B cell (primary cell): ENCODE measurements at regions not wholly inside any gene's neighbourhood (a gene's known extent, or its start where the extent isn't known, plus 50 kb on each side); places are given as distances from the start of the nearest gene placed in this dataset.

Experiments
- ATAC-seq: fragments of 200-7000 bp; cut with Tn5 transposase; one replicate; pipeline ENCODE4 v1.10.0; 2021; ENCODE audit warnings: low read depth, mild to moderate bottlenecking, moderate number of reproducible peaks, moderate library complexity
- CTCF ChIA-PET: fragments of 350-600 bp; sonication (Branson Sonifier 250); formaldehyde crosslinking; loops from one replicate; lab custom pipeline; 2021; ENCODE audit warnings: antibody characterized with exemption, inconsistent platforms; lab: Charles Lee
- POLR2A ChIA-PET: fragments of 350-600 bp; sonication (Branson Sonifier 250); formaldehyde crosslinking; loops from one replicate; lab custom pipeline; 2021; ENCODE audit warnings: antibody characterized with exemption; lab: Charles Lee
- DNase-seq: peaks from one replicate; pipeline ENCODE4 v3.0.0; 2013
- H2AFZ ChIP-seq: 2 replicates; pipeline ENCODE4 v1.6.1; 2012; ENCODE audit warnings: mild to moderate bottlenecking, low read depth, low read length; ENCODE audit not compliant: insufficient read depth, poor library complexity, severe bottlenecking
- H3K27ac ChIP-seq, 2 donors: 1 replicate in 1 of 2; 2 replicates in 1 of 2; pipeline ENCODE4 v1.5.1; 2012 to 2013; ENCODE audit warnings: low read length in 2 of 2, mild to moderate bottlenecking in 2 of 2, moderate library complexity in 1 of 2
- H3K27me3 ChIP-seq, 4 experiments: fragments of 200-600 bp in 1 of 4; sonication (generic) in 1 of 4; replicated peaks in 1 of 4; 1 replicate in 2 of 4; 2 replicates in 2 of 4; pipeline versions ENCODE4 v1.6.1 to v1.7.0; 2013 to 2016; ENCODE audit warnings: low read length in 3 of 4, mild to moderate bottlenecking in 2 of 4, mixed read lengths in 1 of 4, moderate library complexity in 1 of 4; ENCODE audit not compliant: insufficient read depth in 4 of 4, control insufficient read depth in 3 of 4; ENCODE audit errors: control extremely low read depth in 1 of 4
- H3K36me3 ChIP-seq, 2 experiments: replicated peaks in 1 of 2; 1 replicate in 1 of 2; 2 replicates in 1 of 2; pipeline versions ENCODE4 v1.6.1 to v1.7.1; 2013; ENCODE audit warnings: low read length in 1 of 2; ENCODE audit not compliant: insufficient read depth in 2 of 2, control insufficient read depth in 1 of 2; ENCODE audit errors: control extremely low read depth in 1 of 2, extremely low read depth in 1 of 2
- H3K4me1 ChIP-seq, 2 donors: fragments of 200-600 bp in 1 of 2; sonication (generic) in 1 of 2; 1 replicate in 1 of 2; 2 replicates in 1 of 2; pipeline versions ENCODE4 v1.5.1 to v1.6.1; 2013 to 2017; ENCODE audit warnings: low read length in 2 of 2; ENCODE audit not compliant: control insufficient read depth in 2 of 2, insufficient read depth in 2 of 2
- H3K4me2 ChIP-seq: replicated peaks from 2 replicates; pipeline ENCODE3; 2012; ENCODE audit warnings: mild to moderate bottlenecking, low read depth, low read length; ENCODE audit not compliant: poor library complexity, severe bottlenecking
- H3K4me3 ChIP-seq, 5 experiments: fragments of 200-600 bp in 1 of 5; sonication (generic) in 1 of 5; 1 replicate in 3 of 5; 2 replicates in 2 of 5; pipeline versions ENCODE4 v1.5.1 to v1.7.0; 2011 to 2016; ENCODE audit warnings: low read length in 4 of 5, mild to moderate bottlenecking in 4 of 5, low read depth in 2 of 5, control low read depth in 1 of 5, moderate library complexity in 1 of 5; ENCODE audit not compliant: insufficient read depth in 1 of 5; ENCODE audit errors: control extremely low read depth in 1 of 5, extremely low read depth in 1 of 5
- H3K79me2 ChIP-seq: fragments of 200-600 bp; sonication (generic); one replicate; pipeline ENCODE4 v1.6.0; 2016; ENCODE audit warnings: low read length; ENCODE audit not compliant: control insufficient read depth, insufficient read depth
- H3K9ac ChIP-seq: fragments of 200-600 bp; sonication (generic); 2 replicates; pipeline ENCODE4 v1.6.1; 2017; ENCODE audit warnings: mild to moderate bottlenecking, low read length, moderate library complexity
- H3K9me3 ChIP-seq, 3 donors: one replicate each; pipeline versions ENCODE4 v1.6.1 to v1.7.1; 2013; ENCODE audit warnings: low read length in 2 of 3; ENCODE audit not compliant: control insufficient read depth in 2 of 3, insufficient read depth in 1 of 3; ENCODE audit errors: control extremely low read depth in 1 of 3
- H4K20me1 ChIP-seq: 2 replicates; pipeline ENCODE4 v1.6.0; 2012; ENCODE audit warnings: mild to moderate bottlenecking, low read length; ENCODE audit not compliant: insufficient read depth, control insufficient read depth, poor library complexity, severe bottlenecking
- H3K27ac Mint-ChIP-seq: one replicate; pipeline ENCODE4 v1.8.0; 2021; ENCODE audit warnings: mixed read lengths
- H3K27me3 Mint-ChIP-seq: one replicate; pipeline ENCODE4 v1.8.0; 2021; ENCODE audit warnings: mixed read lengths
- H3K4me1 Mint-ChIP-seq: one replicate; pipeline ENCODE4 v1.8.0; 2021; ENCODE audit warnings: mixed read lengths
- H3K4me3 Mint-ChIP-seq: one replicate; pipeline ENCODE4 v1.8.0; 2021; ENCODE audit warnings: mixed read lengths
- H3K9me3 Mint-ChIP-seq: one replicate; pipeline ENCODE4 v1.8.0; 2022; ENCODE audit warnings: mixed read lengths; ENCODE audit not compliant: insufficient read depth
- EZH2 ChIP-seq: IDR thresholded peaks from 2 replicates; pipeline ENCODE4 v1.6.1; 2012; ENCODE audit warnings: borderline replicate concordance, low read depth, mild to moderate bottlenecking, moderate library complexity, low read length; ENCODE audit not compliant: insufficient read depth, poor library complexity, severe bottlenecking
- WGBS: methylation state at CpG from one replicate; pipeline ENCODE4 v1.1.5; 2013; ENCODE audit warnings: missing lambda C conversion rate; ENCODE audit not compliant: insufficient coverage; 5-methylcytosine and 5-hydroxymethylcytosine counted together
- intact Hi-C: fragments of 100-400 bp; cut with micrococcal nuclease; formaldehyde crosslinking; loops from one replicate; pipeline ENCODE4 v1.10.0; 2022
- TF ChIP-seq, protein P1 (sequence below): fragments of 200-600 bp; IDR thresholded peaks from one replicate; pipeline ENCODE4 v1.8.0; 2022; ENCODE audit warnings: antibody characterized with exemption, mild to moderate bottlenecking

- no peaks in the 10 kb centered on the region for H3K36me3 ChIP-seq
- H3K27me3 Mint-ChIP-seq, result peaks cover 9% of the 10 kb centered on the region
- ChIA-PET CTCF (no interaction called here), POLR2A (no interaction called here)
- H3K4me1 ChIP-seq, result no peaks in the 10 kb centered on the region
- no peak overlapping the region for H2AFZ ChIP-seq
- H3K27me3 ChIP-seq, result no peaks in the 10 kb centered on the region
- H3K27ac ChIP-seq, result no peak overlapping the region
- H3K4me1 Mint-ChIP-seq, result no peaks in the 10 kb centered on the region
- H3K27ac Mint-ChIP-seq, result no peak overlapping the region
- no peak overlapping the region for H3K9ac ChIP-seq
- H4K20me1 ChIP-seq, result no peaks in the 10 kb centered on the region
- intact Hi-C loops, result no loop called here
- WGBS, result 86% methylated on average over 9 of the region's 14 CpGs
- no peak overlapping the region for H3K4me3 ChIP-seq
- H3K4me2 ChIP-seq, result no peak overlapping the region
- H3K9me3 Mint-ChIP-seq, result no peaks in the 10 kb centered on the region
- no peak for ATAC-seq
- H3K4me3 Mint-ChIP-seq, result no peak overlapping the region
- H3K79me2 ChIP-seq, result no peaks in the 10 kb centered on the region
- no peak for TF ChIP-seq EZH2
- TF ChIP-seq, protein P1, sequence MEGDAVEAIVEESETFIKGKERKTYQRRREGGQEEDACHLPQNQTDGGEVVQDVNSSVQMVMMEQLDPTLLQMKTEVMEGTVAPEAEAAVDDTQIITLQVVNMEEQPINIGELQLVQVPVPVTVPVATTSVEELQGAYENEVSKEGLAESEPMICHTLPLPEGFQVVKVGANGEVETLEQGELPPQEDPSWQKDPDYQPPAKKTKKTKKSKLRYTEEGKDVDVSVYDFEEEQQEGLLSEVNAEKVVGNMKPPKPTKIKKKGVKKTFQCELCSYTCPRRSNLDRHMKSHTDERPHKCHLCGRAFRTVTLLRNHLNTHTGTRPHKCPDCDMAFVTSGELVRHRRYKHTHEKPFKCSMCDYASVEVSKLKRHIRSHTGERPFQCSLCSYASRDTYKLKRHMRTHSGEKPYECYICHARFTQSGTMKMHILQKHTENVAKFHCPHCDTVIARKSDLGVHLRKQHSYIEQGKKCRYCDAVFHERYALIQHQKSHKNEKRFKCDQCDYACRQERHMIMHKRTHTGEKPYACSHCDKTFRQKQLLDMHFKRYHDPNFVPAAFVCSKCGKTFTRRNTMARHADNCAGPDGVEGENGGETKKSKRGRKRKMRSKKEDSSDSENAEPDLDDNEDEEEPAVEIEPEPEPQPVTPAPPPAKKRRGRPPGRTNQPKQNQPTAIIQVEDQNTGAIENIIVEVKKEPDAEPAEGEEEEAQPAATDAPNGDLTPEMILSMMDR, result no peak
- no peaks in the 10 kb centered on the region for H3K9me3 ChIP-seq
- DNase-seq, result no peak
These were observed 56.9 kb upstream of the ADRA2C start for GRCh38 chr4:3709061-3709845.

DNA sequence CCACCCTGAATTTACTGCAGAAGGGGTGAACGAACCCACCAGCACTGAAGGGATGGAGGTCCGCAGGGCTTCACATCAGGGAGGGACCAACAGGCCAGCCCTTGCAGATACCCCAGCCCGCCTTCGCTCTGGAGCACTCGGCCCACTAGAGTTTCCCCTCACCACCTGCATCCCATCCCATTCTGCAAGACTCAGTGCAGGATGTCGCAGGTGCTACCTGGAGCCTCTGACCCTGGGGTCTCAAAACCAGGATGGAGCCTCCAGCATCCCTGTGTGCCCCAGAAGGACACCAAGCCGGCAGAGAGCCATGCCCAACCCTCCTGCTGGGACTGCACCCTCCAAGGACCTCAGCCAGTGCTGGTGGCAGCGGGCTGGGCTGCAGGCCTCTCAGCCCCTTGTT, 57.6 kb upstream of the ADRA2C start:
- H3K4me1 Mint-ChIP-seq, result no peaks in the 10 kb centered on the region
- H3K9me3 Mint-ChIP-seq, result no peaks in the 10 kb centered on the region
- no peak overlapping the region for H3K27ac Mint-ChIP-seq
- no peaks in the 10 kb centered on the region for H3K27me3 ChIP-seq
- H2AFZ ChIP-seq, result no peak overlapping the region
- H3K36me3 ChIP-seq, result no peaks in the 10 kb centered on the region
- CTCF ChIA-PET, result no interaction called here
- H3K79me2 ChIP-seq, result no peaks in the 10 kb centered on the region
- TF ChIP-seq, protein P1, result no peak
- TF ChIP-seq EZH2, result no peak
- no peak for ATAC-seq
- POLR2A ChIA-PET, result no interaction called here
- no peaks in the 10 kb centered on the region for H3K9me3 ChIP-seq
- no peak overlapping the region for H3K4me3 Mint-ChIP-seq
- no peak for DNase-seq
- H3K4me1 ChIP-seq, result no peaks in the 10 kb centered on the region
- intact Hi-C loops, result no loop called here
- 79% methylated on average over 8 of the region's 8 CpGs for WGBS
- H3K27me3 Mint-ChIP-seq, result peaks cover 11% of the 10 kb centered on the region
- no peak overlapping the region for H3K4me2 ChIP-seq
- H3K27ac ChIP-seq, result no peak overlapping the region
- H4K20me1 ChIP-seq, result no peaks in the 10 kb centered on the region
- H3K9ac ChIP-seq, result no peak overlapping the region
- H3K4me3 ChIP-seq, result no peak overlapping the region
